HCT116 (cell line): ENCODE measurements at regions not wholly inside any gene's neighbourhood (a gene's known extent, or its start where the extent isn't known, plus 50 kb on each side); places are given as distances from the start of the nearest gene placed in this dataset.

Experiments used
- ATAC-seq: fragments of 200-7000 bp; cut with Tn5 transposase; 2 replicates; pipeline ENCODE4 v1.9.1; 2020; ENCODE audit warnings: mild to moderate bottlenecking, moderate library complexity
- BruUV-seq: library from RNA; stranded (reverse); fragments of 400-500 nt; replicated peaks from 2 replicates; lab custom pipeline; 2021; lab: Mats Ljungman, UMichigan
- CTCF ChIA-PET: fragments of 300-600 bp; sonication (Branson Sonifier 250); formaldehyde crosslinking; loops from one replicate; lab custom pipeline; 2021; ENCODE audit warnings: antibody characterized with exemption; lab: Charles Lee
- POLR2A ChIA-PET: fragments of 300-600, 350-600 bp; sonication (Branson Sonifier 250); formaldehyde crosslinking; loops from one replicate; lab custom pipeline; 2021; ENCODE audit warnings: antibody characterized with exemption; lab: Charles Lee
- RAD21 ChIA-PET, 2 experiments: fragments of 300-600 bp; sonication (Branson Sonifier 250); formaldehyde crosslinking; loops; one replicate each; lab custom pipeline; 2023; ENCODE audit warnings: low total read pairs in 2 of 2; ENCODE audit not compliant: uncharacterized antibody in 2 of 2, unreplicated experiment in 2 of 2, low non-redundant PET in 1 of 2; lab: Charles Lee
- DNase-seq: peaks from one replicate; pipeline ENCODE4 v3.0.0-alpha.2; 2010; ENCODE audit warnings: low read depth, low spot score
- H2AFZ ChIP-seq: fragments of 200-600 bp; shearing (Covaris generic), sonication (generic); 2 replicates; pipeline ENCODE4 v1.6.1; 2017; ENCODE audit warnings: low read depth, mixed run types, mixed read lengths, antibody characterized with exemption, low read length; ENCODE audit not compliant: poor library complexity, severe bottlenecking
- H3K27ac ChIP-seq: 2 replicates; pipeline ENCODE4 v1.5.1; 2012; ENCODE audit warnings: low read depth, low read length
- H3K27me3 ChIP-seq: fragments of 200-600 bp; sonication (generic); 2 replicates; pipeline ENCODE4 v1.6.1; 2016; ENCODE audit warnings: mixed run types, low read length, mixed read lengths; ENCODE audit not compliant: insufficient read depth
- H3K36me3 ChIP-seq, 2 experiments: fragments of 200-500 bp in 1 of 2; fragments of 200-600 bp in 1 of 2; sonication (Bioruptor generic) in 1 of 2; sonication (generic) in 1 of 2; 2 replicates each; pipeline versions ENCODE4 v1.5.1 to v1.6.1; 2014 to 2016; ENCODE audit warnings: low read length in 2 of 2, inconsistent platforms in 1 of 2, mixed read lengths in 1 of 2, mixed run types in 1 of 2; ENCODE audit not compliant: insufficient read depth in 2 of 2, control insufficient read depth in 1 of 2
- H3K4me1 ChIP-seq, 2 experiments: fragments of 200-600 bp in 1 of 2; sonication (generic) in 1 of 2; 2 replicates each; pipeline versions ENCODE4 v1.5.1 to v1.6.1; 2012 to 2017; ENCODE audit warnings: low read length in 2 of 2, inconsistent platforms in 1 of 2, mild to moderate bottlenecking in 1 of 2, mixed read lengths in 1 of 2, mixed run types in 1 of 2, moderate library complexity in 1 of 2; ENCODE audit not compliant: insufficient read depth in 2 of 2, control insufficient read depth in 1 of 2
- H3K4me2 ChIP-seq: fragments of 200-600 bp; sonication (generic); 2 replicates; pipeline ENCODE4 v1.6.1; 2017; ENCODE audit warnings: mixed run types, low read length, mixed read lengths
- H3K4me3 ChIP-seq, 2 experiments: fragments of 200-600 bp in 1 of 2; sonication (generic) in 1 of 2; replicated peaks in 1 of 2; 2 replicates each; pipeline ENCODE4 v1.5.1; 2011 to 2016; ENCODE audit warnings: low read length in 2 of 2, control low read depth in 1 of 2, low read depth in 1 of 2, mild to moderate bottlenecking in 1 of 2, mixed read lengths in 1 of 2, mixed run types in 1 of 2
- H3K79me2 ChIP-seq: fragments of 200-600 bp; sonication (generic); 2 replicates; pipeline ENCODE4 v1.6.1; 2017; ENCODE audit warnings: mild to moderate bottlenecking, mixed run types, low read length, moderate library complexity, mixed read lengths; ENCODE audit not compliant: insufficient read depth
- H3K9ac ChIP-seq: fragments of 200-600 bp; sonication (generic); 2 replicates; pipeline ENCODE4 v1.6.1; 2016; ENCODE audit warnings: low read length, mixed read lengths
- H3K9me2 ChIP-seq: fragments of 200-600 bp; sonication (generic), shearing (Covaris generic); 2 replicates; pipeline ENCODE4 v1.6.1; 2017; ENCODE audit warnings: mixed run types, mild to moderate bottlenecking, moderate library complexity; ENCODE audit not compliant: insufficient read depth
- H3K9me3 ChIP-seq, 2 experiments: fragments of 200-500 bp in 1 of 2; fragments of 200-600 bp in 1 of 2; sonication (Bioruptor generic) in 1 of 2; sonication (generic) in 1 of 2; 2 replicates each; pipeline ENCODE4 v1.6.1; 2014 to 2017; ENCODE audit warnings: low read length in 2 of 2, mixed read lengths in 2 of 2, inconsistent platforms in 1 of 2, low read depth in 1 of 2, mild to moderate bottlenecking in 1 of 2, mixed run types in 1 of 2, moderate library complexity in 1 of 2; ENCODE audit not compliant: control insufficient read depth in 1 of 2, insufficient read depth in 1 of 2
- H4K20me1 ChIP-seq: fragments of 200-600 bp; sonication (generic), shearing (Covaris generic); 2 replicates; pipeline ENCODE4 v1.6.1; 2017; ENCODE audit warnings: mixed run types, mild to moderate bottlenecking, moderate library complexity; ENCODE audit not compliant: insufficient read depth
- CTCF ChIP-seq, 3 experiments: fragments of 200-600 bp in 1 of 3; sonication (generic) in 1 of 3; IDR thresholded peaks in 2 of 3; conservative IDR thresholded peaks in 1 of 3; 2 replicates each; pipeline ENCODE4 v1.5.1; 2012 to 2017; ENCODE audit warnings: low read depth in 2 of 3, low read length in 2 of 3, antibody characterized with exemption in 1 of 3, borderline replicate concordance in 1 of 3, control low read depth in 1 of 3, mild to moderate bottlenecking in 1 of 3, mixed read lengths in 1 of 3, mixed run types in 1 of 3, moderate library complexity in 1 of 3; ENCODE audit not compliant: insufficient read depth in 1 of 3
- EGR1 ChIP-seq: IDR thresholded peaks from 2 replicates; pipeline ENCODE4 v1.6.1; 2012; ENCODE audit warnings: low read depth
- EZH2phosphoT487 ChIP-seq: fragments of 200-600 bp; IDR thresholded peaks from 2 replicates; pipeline ENCODE4 v1.6.1; 2018; ENCODE audit warnings: antibody characterized with exemption, borderline replicate concordance
- FOSL1 ChIP-seq: IDR thresholded peaks from 2 replicates; pipeline ENCODE4 v1.6.1; 2012; ENCODE audit warnings: low read depth
- POLR2A ChIP-seq: IDR thresholded peaks from 2 replicates; pipeline ENCODE4 v1.7.0; 2011; ENCODE audit warnings: borderline replicate concordance; ENCODE audit not compliant: insufficient read depth, insufficient read length; ENCODE audit errors: extremely low read depth
- POLR2AphosphoS5 ChIP-seq: IDR thresholded peaks from 2 replicates; pipeline ENCODE4 v1.6.1; 2011; ENCODE audit warnings: mild to moderate bottlenecking, low read depth, low read length, moderate library complexity
- RAD21 ChIP-seq: IDR thresholded peaks from 2 replicates; pipeline ENCODE4 v1.6.1; 2012; ENCODE audit warnings: low read depth, mild to moderate bottlenecking
- SP1 ChIP-seq: IDR thresholded peaks from 2 replicates; pipeline ENCODE4 v1.6.1; 2012; ENCODE audit warnings: low read depth
- SRF ChIP-seq: IDR thresholded peaks from 2 replicates; pipeline ENCODE4 v1.6.1; 2012; ENCODE audit warnings: low read depth
- TCF7L2 ChIP-seq: IDR thresholded peaks from 2 replicates; pipeline ENCODE4 v1.7.0; 2011; ENCODE audit warnings: borderline replicate concordance, inconsistent platforms; ENCODE audit not compliant: insufficient read depth, insufficient read length; ENCODE audit errors: extremely low read depth
- YY1 ChIP-seq: IDR thresholded peaks from 2 replicates; pipeline ENCODE4 v1.6.1; 2011; ENCODE audit warnings: low read length, low read depth, moderate library complexity, mild to moderate bottlenecking; ENCODE audit not compliant: insufficient replicate concordance; ENCODE audit errors: extremely low read depth
- ZNF274 ChIP-seq: fragments of 200-500 bp; sonication (Bioruptor generic); IDR thresholded peaks from 2 replicates; pipeline ENCODE4 v1.6.1; 2014; ENCODE audit warnings: mild to moderate bottlenecking, low read depth, low read length, inconsistent platforms
- intact Hi-C: fragments of 100-400 bp; cut with micrococcal nuclease; formaldehyde crosslinking; loops from 2 replicates; pipeline ENCODE4 v1.10.0; 2022

DNA sequence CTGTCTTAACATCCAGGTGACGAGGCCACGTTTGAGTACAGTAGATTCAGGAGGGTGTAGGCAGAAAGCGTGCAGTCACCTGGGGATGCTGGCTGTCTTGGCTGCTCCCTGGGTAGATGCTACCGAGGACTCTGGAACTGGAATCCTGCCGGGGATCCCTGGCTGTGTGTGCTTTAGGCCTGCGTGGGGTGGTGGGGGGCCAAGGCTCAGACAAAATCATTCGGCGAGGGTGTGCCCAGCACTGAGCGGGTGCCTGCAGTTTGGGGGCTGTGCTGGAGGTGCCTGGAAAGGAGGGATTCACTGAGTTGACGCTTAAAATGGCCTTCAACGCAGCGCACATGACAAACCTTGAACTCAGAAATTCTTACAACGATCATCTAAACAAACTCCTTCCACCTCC is 93.5 kb upstream of the PODXL start:
- Histone ChIP-seq H2AFZ (no peak overlapping the region), H4K20me1 (no peaks in the 10 kb centered on the region), H3K9me2 (no peaks in the 10 kb centered on the region), H3K27ac (no peak overlapping the region), H3K4me2 (no peak overlapping the region), H3K36me3 (no peaks in the 10 kb centered on the region), H3K9ac (no peak overlapping the region), H3K27me3 (no peaks in the 10 kb centered on the region), H3K4me1 (peaks cover 0 to 23% of the 10 kb centered on the region in 2 experiments; a peak in 2 of 4 replicates), H3K79me2 (no peaks in the 10 kb centered on the region), H3K9me3 (no peaks in the 10 kb centered on the region), H3K4me3 (no peak overlapping the region)
- intact Hi-C loops, result no loop called here
- ATAC-seq (no peak), DNase-seq (no peak)
- CTCF ChIA-PET, result no interaction called here
- no peak for TF ChIP-seq EZH2phosphoT487
- RAD21 ChIA-PET, result no interaction called here
- BruUV-seq, result no TSS peak
- POLR2A ChIA-PET, result no interaction called here

DNA sequence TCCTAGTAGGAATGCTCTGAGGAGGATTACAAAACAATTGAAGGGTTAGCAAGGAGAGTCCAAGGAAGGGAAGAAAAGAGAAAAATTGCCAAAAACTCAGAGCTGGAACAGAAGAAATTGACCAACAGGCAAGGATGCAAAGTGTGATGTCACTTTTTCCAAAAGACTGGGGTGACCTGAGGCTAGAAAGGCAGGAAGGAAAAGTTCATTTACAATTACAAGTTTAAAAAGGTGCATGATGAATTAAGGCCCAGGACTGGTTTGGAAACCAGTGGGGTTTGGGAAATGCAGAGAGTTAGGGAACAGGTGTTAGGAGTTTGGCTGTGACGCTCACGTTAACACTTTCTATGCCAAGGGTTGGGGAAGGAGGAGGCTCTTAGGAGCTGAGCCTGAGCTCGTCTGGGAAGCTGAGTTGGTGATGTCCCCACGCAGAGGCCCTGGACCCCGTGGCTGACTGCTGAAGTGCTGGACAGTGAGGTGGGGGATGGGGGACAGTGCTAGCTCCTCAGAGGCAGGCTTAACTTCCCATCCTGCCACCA is 92.6 kb upstream of the PODXL start:
- Histone ChIP-seq H3K36me3 (no peaks in the 10 kb centered on the region), H3K79me2 (no peaks in the 10 kb centered on the region), H3K9ac (no peak overlapping the region), H4K20me1 (no peaks in the 10 kb centered on the region), H3K27ac (no peak overlapping the region), H3K9me2 (no peaks in the 10 kb centered on the region), H3K9me3 (no peaks in the 10 kb centered on the region), H3K4me1 (peaks cover 0 to 14% of the 10 kb centered on the region in 2 experiments; a peak in 2 of 4 replicates)
- RAD21 ChIA-PET, result no interaction called here
- intact Hi-C loops, result no loop called here
- CTCF ChIA-PET, result no interaction called here
- POLR2A ChIA-PET, result no interaction called here
- no TSS peak for BruUV-seq
- no peak for TF ChIP-seq FOSL1
- TF ChIP-seq, all 23 proteins: peak for 0
- Histone ChIP-seq H3K27me3 (no peaks in the 10 kb centered on the region), H2AFZ (no peak overlapping the region), H3K4me2 (no peak overlapping the region), H3K4me3 (no peak overlapping the region)
- ATAC-seq (no peak), DNase-seq (no peak)

GRCh38 chr7:131648491-131648890 is 92.1 kb upstream of the PODXL start:
- Histone ChIP-seq H4K20me1 (no peaks in the 10 kb centered on the region), H3K27ac (no peak overlapping the region), H3K9ac (no peak overlapping the region), H2AFZ (no peak overlapping the region), H3K4me2 (no peak overlapping the region), H3K79me2 (no peaks in the 10 kb centered on the region), H3K9me3 (no peaks in the 10 kb centered on the region), H3K9me2 (no peaks in the 10 kb centered on the region), H3K4me3 (no peak overlapping the region), H3K36me3 (no peaks in the 10 kb centered on the region), H3K4me1 (peaks cover 0 to 9% of the 10 kb centered on the region in 2 experiments; a peak in 2 of 4 replicates), H3K27me3 (no peaks in the 10 kb centered on the region)
- no peak for DNase-seq
- TF ChIP-seq POLR2AphosphoS5, result no peak
- no peak for TF ChIP-seq CTCF (IDR thresholded peaks at IDR 0.05 in 2 of 3, conservative IDR thresholded peaks at IDR 0.05 in 1 of 3; ENCODE audit: borderline replicate concordance in 1 of 3, insufficient read depth in 1 of 3, low read depth in 2 of 3, low read length in 2 of 3)
- no peak for TF ChIP-seq POLR2A
- TF ChIP-seq ZNF274, result no peak
- no peak for TF ChIP-seq RAD21
- TF ChIP-seq SP1, result no peak
- no peak for TF ChIP-seq EGR1
- no peak for TF ChIP-seq SRF
- TF ChIP-seq TCF7L2, result no peak
- TF ChIP-seq YY1, result no peak
- no peak for TF ChIP-seq EZH2phosphoT487
- ChIA-PET RAD21 (no interaction called here), CTCF (interaction anchor here (1.2 kb wide), 1 partner anchor 134 kb away, joined by 3 read pairs; no protein-coding TSS in a partner anchor), POLR2A (no interaction called here)
- intact Hi-C loops, result no loop called here
- no peak for ATAC-seq
- no TSS peak for BruUV-seq
